HepG2 (cell line): ENCODE measurements at regions not wholly inside any gene's neighbourhood (a gene's known extent, or its start where the extent isn't known, plus 50 kb on each side); places are given as distances from the start of the nearest gene placed in this dataset.

Experiments used
- AFF4 ChIP-seq: sonication (generic); formaldehyde crosslinking; IDR thresholded peaks from 2 replicates; pipeline ENCODE4 v1.4.0; 2020; ENCODE audit warnings: missing genetic modification reagents
- ARID2 ChIP-seq: sonication (generic); formaldehyde crosslinking; IDR thresholded peaks from 2 replicates; pipeline ENCODE4 v1.8.1; 2022; ENCODE audit warnings: mild to moderate bottlenecking, missing genetic modification reagents, borderline replicate concordance
- FOXP1 ChIP-seq, 2 experiments: fragments of 450-650 bp in 1 of 2; IDR thresholded peaks; 2 replicates each; pipeline ENCODE4 v1.6.1; 2017 to 2018; ENCODE audit warnings: antibody characterized with exemption in 1 of 2
- KDM3A ChIP-seq: IDR thresholded peaks from 2 replicates; pipeline ENCODE4 v1.6.1; 2018; ENCODE audit warnings: low read depth, missing compliant biosample characterization
- MAFF ChIP-seq: IDR thresholded peaks from 2 replicates; pipeline ENCODE4 v1.6.1; 2011; ENCODE audit warnings: low read depth, low read length, improper control_type of control experiment
- MAZ ChIP-seq, 2 experiments: sonication (generic) in 1 of 2; formaldehyde crosslinking in 1 of 2; IDR thresholded peaks; 2 replicates each; pipeline versions ENCODE4 v1.5.0 to v1.6.1; 2012 to 2020; ENCODE audit warnings: low read depth in 2 of 2, mild to moderate bottlenecking in 2 of 2, borderline replicate concordance in 1 of 2, improper control_type of control experiment in 1 of 2, low read length in 1 of 2, missing genetic modification reagents in 1 of 2, moderate library complexity in 1 of 2
- SKI ChIP-seq: fragments of 450-650 bp; IDR thresholded peaks from one replicate; pipeline ENCODE4 v1.6.1; 2018; ENCODE audit warnings: mild to moderate bottlenecking; ENCODE audit not compliant: partially characterized antibody
- TRIM22 ChIP-seq: fragments of 450-650 bp; IDR thresholded peaks from 2 replicates; pipeline ENCODE4 v1.6.1; 2017
- ZNF432 ChIP-seq: sonication (generic); formaldehyde crosslinking; IDR thresholded peaks from 2 replicates; pipeline ENCODE4 v1.5.0; 2020; ENCODE audit warnings: missing genetic modification reagents, mild to moderate bottlenecking, borderline replicate concordance
- TF ChIP-seq, protein P1 (sequence below): sonication (generic); formaldehyde crosslinking; IDR thresholded peaks from 2 replicates; pipeline ENCODE4 v1.5.1; 2020; ENCODE audit warnings: mild to moderate bottlenecking, missing genetic modification reagents
- TF ChIP-seq, protein P2 (sequence below): sonication (generic); formaldehyde crosslinking; IDR thresholded peaks from 2 replicates; pipeline ENCODE4 v1.5.1; 2020; ENCODE audit warnings: mild to moderate bottlenecking, missing genetic modification reagents, borderline replicate concordance

DNA sequence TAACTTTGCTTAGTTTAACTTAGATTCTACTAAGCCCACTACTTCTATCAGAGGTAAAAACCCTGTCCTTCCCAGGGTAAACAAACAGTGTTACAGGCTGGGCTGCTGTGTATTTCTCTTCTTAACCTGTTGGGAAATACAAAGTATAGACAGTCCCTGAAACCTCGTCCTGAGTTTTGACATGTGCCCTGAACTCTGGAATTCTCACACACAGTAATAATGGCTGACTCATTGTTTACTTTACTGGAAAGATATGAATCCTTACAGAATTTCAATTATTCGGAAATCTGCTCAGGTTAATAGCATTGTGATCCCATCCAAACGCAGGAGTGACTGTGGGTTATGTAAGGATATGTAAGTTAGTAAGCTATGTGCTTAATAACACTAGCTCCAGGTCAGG, 199.1 kb downstream of the TMEM114 start (continued):
- no peak for TF ChIP-seq AFF4 (CRISPR knock-in tag)
- no peak for TF ChIP-seq ARID2 (CRISPR knock-in tag)
- TF ChIP-seq, protein P1, sequence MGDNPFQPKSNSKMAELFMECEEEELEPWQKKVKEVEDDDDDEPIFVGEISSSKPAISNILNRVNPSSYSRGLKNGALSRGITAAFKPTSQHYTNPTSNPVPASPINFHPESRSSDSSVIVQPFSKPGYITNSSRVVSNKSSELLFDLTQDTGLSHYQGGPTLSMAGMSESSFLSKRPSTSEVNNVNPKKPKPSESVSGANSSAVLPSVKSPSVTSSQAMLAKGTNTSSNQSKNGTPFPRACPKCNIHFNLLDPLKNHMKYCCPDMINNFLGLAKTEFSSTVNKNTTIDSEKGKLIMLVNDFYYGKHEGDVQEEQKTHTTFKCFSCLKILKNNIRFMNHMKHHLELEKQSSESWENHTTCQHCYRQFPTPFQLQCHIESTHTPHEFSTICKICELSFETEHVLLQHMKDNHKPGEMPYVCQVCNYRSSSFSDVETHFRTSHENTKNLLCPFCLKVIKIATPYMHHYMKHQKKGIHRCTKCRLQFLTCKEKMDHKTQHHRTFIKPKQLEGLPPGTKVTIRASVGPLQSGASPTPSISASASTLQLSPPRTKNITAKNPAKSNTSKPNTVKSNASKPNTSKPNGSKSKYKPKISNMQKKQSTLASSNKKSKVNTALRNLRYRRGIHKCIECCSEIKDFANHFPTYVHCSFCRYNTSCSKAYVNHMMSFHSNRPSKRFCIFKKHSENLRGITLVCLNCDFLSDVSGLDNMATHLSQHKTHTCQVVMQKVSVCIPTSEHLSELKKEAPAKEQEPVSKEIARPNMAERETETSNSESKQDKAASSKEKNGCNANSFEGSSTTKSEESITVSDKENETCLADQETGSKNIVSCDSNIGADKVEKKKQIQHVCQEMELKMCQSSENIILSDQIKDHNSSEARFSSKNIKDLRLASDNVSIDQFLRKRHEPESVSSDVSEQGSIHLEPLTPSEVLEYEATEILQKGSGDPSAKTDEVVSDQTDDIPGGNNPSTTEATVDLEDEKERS (CRISPR knock-in tag) = no peak
- no peak for TF ChIP-seq MAZ (IDR thresholded peaks at IDR 0.05; ENCODE audit: borderline replicate concordance, low read depth, low read length)
- TF ChIP-seq MAZ (CRISPR knock-in tag; IDR thresholded peaks at IDR 0.05; ENCODE audit: low read depth) = no peak
- no peak for TF ChIP-seq KDM3A (CRISPR knock-in tag)
- TF ChIP-seq SKI = no peak
- TF ChIP-seq ZNF432 = no peak
- TF ChIP-seq, protein P2, sequence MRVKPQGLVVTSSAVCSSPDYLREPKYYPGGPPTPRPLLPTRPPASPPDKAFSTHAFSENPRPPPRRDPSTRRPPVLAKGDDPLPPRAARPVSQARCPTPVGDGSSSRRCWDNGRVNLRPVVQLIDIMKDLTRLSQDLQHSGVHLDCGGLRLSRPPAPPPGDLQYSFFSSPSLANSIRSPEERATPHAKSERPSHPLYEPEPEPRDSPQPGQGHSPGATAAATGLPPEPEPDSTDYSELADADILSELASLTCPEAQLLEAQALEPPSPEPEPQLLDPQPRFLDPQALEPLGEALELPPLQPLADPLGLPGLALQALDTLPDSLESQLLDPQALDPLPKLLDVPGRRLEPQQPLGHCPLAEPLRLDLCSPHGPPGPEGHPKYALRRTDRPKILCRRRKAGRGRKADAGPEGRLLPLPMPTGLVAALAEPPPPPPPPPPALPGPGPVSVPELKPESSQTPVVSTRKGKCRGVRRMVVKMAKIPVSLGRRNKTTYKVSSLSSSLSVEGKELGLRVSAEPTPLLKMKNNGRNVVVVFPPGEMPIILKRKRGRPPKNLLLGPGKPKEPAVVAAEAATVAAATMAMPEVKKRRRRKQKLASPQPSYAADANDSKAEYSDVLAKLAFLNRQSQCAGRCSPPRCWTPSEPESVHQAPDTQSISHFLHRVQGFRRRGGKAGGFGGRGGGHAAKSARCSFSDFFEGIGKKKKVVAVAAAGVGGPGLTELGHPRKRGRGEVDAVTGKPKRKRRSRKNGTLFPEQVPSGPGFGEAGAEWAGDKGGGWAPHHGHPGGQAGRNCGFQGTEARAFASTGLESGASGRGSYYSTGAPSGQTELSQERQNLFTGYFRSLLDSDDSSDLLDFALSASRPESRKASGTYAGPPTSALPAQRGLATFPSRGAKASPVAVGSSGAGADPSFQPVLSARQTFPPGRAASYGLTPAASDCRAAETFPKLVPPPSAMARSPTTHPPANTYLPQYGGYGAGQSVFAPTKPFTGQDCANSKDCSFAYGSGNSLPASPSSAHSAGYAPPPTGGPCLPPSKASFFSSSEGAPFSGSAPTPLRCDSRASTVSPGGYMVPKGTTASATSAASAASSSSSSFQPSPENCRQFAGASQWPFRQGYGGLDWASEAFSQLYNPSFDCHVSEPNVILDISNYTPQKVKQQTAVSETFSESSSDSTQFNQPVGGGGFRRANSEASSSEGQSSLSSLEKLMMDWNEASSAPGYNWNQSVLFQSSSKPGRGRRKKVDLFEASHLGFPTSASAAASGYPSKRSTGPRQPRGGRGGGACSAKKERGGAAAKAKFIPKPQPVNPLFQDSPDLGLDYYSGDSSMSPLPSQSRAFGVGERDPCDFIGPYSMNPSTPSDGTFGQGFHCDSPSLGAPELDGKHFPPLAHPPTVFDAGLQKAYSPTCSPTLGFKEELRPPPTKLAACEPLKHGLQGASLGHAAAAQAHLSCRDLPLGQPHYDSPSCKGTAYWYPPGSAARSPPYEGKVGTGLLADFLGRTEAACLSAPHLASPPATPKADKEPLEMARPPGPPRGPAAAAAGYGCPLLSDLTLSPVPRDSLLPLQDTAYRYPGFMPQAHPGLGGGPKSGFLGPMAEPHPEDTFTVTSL (CRISPR knock-in tag) = 0 out of 2 replicates have a peak, but pooled peaks have one; percentile 21
- no peak for TF ChIP-seq FOXP1 (IDR thresholded peaks at IDR 0.05)
- peak; percentile 53 for TF ChIP-seq FOXP1 (CRISPR knock-in tag; IDR thresholded peaks at IDR 0.05)
- no peak for TF ChIP-seq TRIM22
- peak; percentile 42; the same call in 1 of the 2 replicates for TF ChIP-seq MAFF
